Natural killer cell (primary cell): ENCODE measurements at regions not wholly inside any gene's neighbourhood (a gene's known extent, or its start where the extent isn't known, plus 50 kb on each side); places are given as distances from the start of the nearest gene placed in this dataset.

ENCODE experiments used
- ATAC-seq, 3 donors: fragments of 150-1000 bp in 2 of 3; fragments of 200-7000 bp in 1 of 3; cut with Tn5 transposase; 1 replicate in 1 of 3; 2 replicates in 2 of 3; pipeline ENCODE4 v1.10.0; 2021; ENCODE audit warnings: mild to moderate bottlenecking in 2 of 3, moderate library complexity in 2 of 3
- DNase-seq, 2 donors: peaks; one replicate each; pipeline versions ENCODE4 v3.0.0 to v3.0.0-alpha.2; 2013 to 2021; ENCODE audit warnings: mixed read lengths in 1 of 2
- H3K27ac ChIP-seq: one replicate; pipeline ENCODE4 v1.5.1; 2013; ENCODE audit warnings: mild to moderate bottlenecking, low read length
- H3K27me3 ChIP-seq: one replicate; pipeline ENCODE4 v1.6.1; 2013; ENCODE audit warnings: low read length; ENCODE audit not compliant: control insufficient read depth, insufficient read depth
- H3K36me3 ChIP-seq: one replicate; pipeline ENCODE4 v1.6.1; 2013; ENCODE audit warnings: low read length; ENCODE audit not compliant: control insufficient read depth, insufficient read depth
- H3K4me1 ChIP-seq: one replicate; pipeline ENCODE4 v1.6.1; 2013; ENCODE audit warnings: low read length; ENCODE audit not compliant: control insufficient read depth, insufficient read depth
- H3K4me3 ChIP-seq: one replicate; pipeline ENCODE4 v1.5.1; 2013; ENCODE audit warnings: low read length
- H3K9me3 ChIP-seq: one replicate; pipeline ENCODE4 v1.6.1; 2013; ENCODE audit warnings: low read length; ENCODE audit not compliant: control insufficient read depth, insufficient read depth
- H3K27ac Mint-ChIP-seq, 2 donors: one replicate each; pipeline ENCODE4 v1.8.0; 2022; ENCODE audit warnings: mild to moderate bottlenecking in 2 of 2, mixed read lengths in 2 of 2, moderate library complexity in 1 of 2
- H3K27me3 Mint-ChIP-seq, 2 donors: one replicate each; pipeline ENCODE4 v1.8.0; 2022; ENCODE audit warnings: low read depth in 2 of 2, mixed read lengths in 2 of 2
- H3K36me3 Mint-ChIP-seq: one replicate; pipeline ENCODE4 v1.8.0; 2022; ENCODE audit warnings: mixed read lengths
- H3K4me1 Mint-ChIP-seq, 2 donors: one replicate each; pipeline ENCODE4 v1.8.0; 2022; ENCODE audit warnings: mixed read lengths in 2 of 2
- H3K4me3 Mint-ChIP-seq: one replicate; pipeline ENCODE4 v1.8.0; 2022; ENCODE audit warnings: mild to moderate bottlenecking, moderate library complexity, mixed read lengths
- H3K9me3 Mint-ChIP-seq, 2 donors: one replicate each; pipeline ENCODE4 v1.8.0; 2022; ENCODE audit warnings: mixed read lengths in 2 of 2
- CTCF ChIP-seq: fragments of 200-600 bp; IDR thresholded peaks from one replicate; pipeline ENCODE4 v1.8.0; 2022; ENCODE audit warnings: antibody characterized with exemption
- WGBS: methylation state at CpG from one replicate; pipeline ENCODE4 v1.1.7; 2013; ENCODE audit warnings: missing lambda C conversion rate; ENCODE audit not compliant: insufficient coverage; 5-methylcytosine and 5-hydroxymethylcytosine counted together
- intact Hi-C: fragments of 100-400 bp; cut with micrococcal nuclease; formaldehyde crosslinking; loops from one replicate; pipeline ENCODE4 v1.14.2; 2022

GRCh38 chr1:217363319-217363718 lies 267.6 kb downstream of the GPATCH2 start:
- DNase-seq = no peak
- Mint-ChIP-seq H3K9me3 (peaks cover 2 to 7% of the 10 kb centered on the region in 2 donors), H3K36me3 (no peaks in the 10 kb centered on the region), H3K27ac (no peak overlapping the region), H3K27me3 (no peaks in the 10 kb centered on the region), H3K4me1 (no peaks in the 10 kb centered on the region), H3K4me3 (no peak overlapping the region)
- WGBS = 38% methylated on average over 4 of the region's 4 CpGs
- TF ChIP-seq CTCF = no peak
- H3K36me3 ChIP-seq = no peaks in the 10 kb centered on the region
- H3K4me1 ChIP-seq = no peaks in the 10 kb centered on the region
- H3K9me3 ChIP-seq = no peaks in the 10 kb centered on the region
- H3K4me3 ChIP-seq = no peak overlapping the region
- H3K27me3 ChIP-seq = no peaks in the 10 kb centered on the region
- no peak for ATAC-seq
- intact Hi-C loops = no loop called here
- no peak overlapping the region for H3K27ac ChIP-seq

GRCh38 chr1:217360510-217360909 lies 270.4 kb downstream of the GPATCH2 start:
- 95% methylated on average over 3 of the region's 4 CpGs for WGBS
- no peak for DNase-seq

GRCh38 chr1:217354895-217355294 lies 276.0 kb downstream of the GPATCH2 start:
- TF ChIP-seq CTCF = no peak
- H3K36me3 Mint-ChIP-seq = peaks cover 7% of the 10 kb centered on the region
- ATAC-seq (no peak), DNase-seq (no peak)
- Histone ChIP-seq H3K27ac (no peak overlapping the region), H3K4me1 (no peaks in the 10 kb centered on the region), H3K9me3 (no peaks in the 10 kb centered on the region), H3K36me3 (no peaks in the 10 kb centered on the region), H3K4me3 (no peak overlapping the region), H3K27me3 (no peaks in the 10 kb centered on the region)
- peaks cover 19% of the 10 kb centered on the region in 2 donors for H3K9me3 Mint-ChIP-seq
- intact Hi-C loops = no loop called here
- no peaks in the 10 kb centered on the region for H3K4me1 Mint-ChIP-seq
- H3K27me3 Mint-ChIP-seq = no peaks in the 10 kb centered on the region
- H3K4me3 Mint-ChIP-seq = no peak overlapping the region
- H3K27ac Mint-ChIP-seq = no peak overlapping the region
- WGBS = 76% methylated on average over 2 of the region's 3 CpGs

More at GRCh38 chr1:217360510-217360909, 270.4 kb downstream of the GPATCH2 start:
- Histone ChIP-seq H3K9me3 (no peaks in the 10 kb centered on the region), H3K4me3 (no peak overlapping the region), H3K4me1 (no peaks in the 10 kb centered on the region), H3K27me3 (no peaks in the 10 kb centered on the region), H3K36me3 (no peaks in the 10 kb centered on the region), H3K27ac (no peak overlapping the region)
- Mint-ChIP-seq H3K27me3 (no peaks in the 10 kb centered on the region), H3K27ac (no peak overlapping the region), H3K9me3 (peaks cover 4 to 11% of the 10 kb centered on the region in 2 donors), H3K4me1 (no peaks in the 10 kb centered on the region), H3K4me3 (no peak overlapping the region), H3K36me3 (peaks cover 7% of the 10 kb centered on the region)
- intact Hi-C loops = no loop called here
- ATAC-seq = no peak
- TF ChIP-seq CTCF = no peak

- intact Hi-C loops = no loop called here
- Histone ChIP-seq H3K4me3 (no peak overlapping the region), H3K4me1 (no peaks in the 10 kb centered on the region), H3K27me3 (no peaks in the 10 kb centered on the region), H3K9me3 (no peaks in the 10 kb centered on the region), H3K36me3 (no peaks in the 10 kb centered on the region), H3K27ac (no peak overlapping the region)
- no peak for ATAC-seq
- TF ChIP-seq CTCF = no peak
- WGBS = 81% methylated on average over 7 of the region's 7 CpGs
- Mint-ChIP-seq H3K4me3 (no peak overlapping the region), H3K27ac (no peak overlapping the region), H3K27me3 (no peaks in the 10 kb centered on the region), H3K36me3 (no peaks in the 10 kb centered on the region), H3K9me3 (peaks cover 21 to 26% of the 10 kb centered on the region in 2 donors), H3K4me1 (no peaks in the 10 kb centered on the region)
- no peak for DNase-seq
Observed at GRCh38 chr1:217348960-217349664, 281.8 kb downstream of the GPATCH2 start.
